ENCODE measurements at regions not wholly inside any gene's neighbourhood (a gene's known extent, or its start where the extent isn't known, plus 50 kb on each side); places are given as distances from the start of the nearest gene placed in this dataset.

DNA sequence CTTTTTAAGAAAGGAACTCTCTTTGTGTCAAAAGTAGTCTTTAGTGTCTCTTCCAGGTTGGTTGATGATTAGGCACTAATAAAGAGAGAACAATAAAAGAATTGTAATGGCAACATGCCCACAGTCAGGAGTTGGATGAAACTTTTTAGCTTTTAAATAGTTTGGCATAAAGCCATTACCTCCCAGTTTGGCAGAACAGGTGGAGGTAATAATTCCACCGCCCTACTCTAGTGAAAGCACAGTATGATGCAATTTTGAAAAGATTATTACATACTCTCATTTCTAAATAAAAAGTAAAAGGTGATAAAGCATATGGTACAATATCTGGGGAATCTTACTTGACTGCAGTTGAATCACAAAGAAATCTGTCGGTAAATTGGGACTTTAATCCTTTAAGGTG is 497.6 kb downstream of the SUCLA2 start:
- intact Hi-C loops (cut with DNase I): no loop called here
- DNase-seq: no peak
- no peak overlapping the region for H3K27ac ChIP-seq

DNA sequence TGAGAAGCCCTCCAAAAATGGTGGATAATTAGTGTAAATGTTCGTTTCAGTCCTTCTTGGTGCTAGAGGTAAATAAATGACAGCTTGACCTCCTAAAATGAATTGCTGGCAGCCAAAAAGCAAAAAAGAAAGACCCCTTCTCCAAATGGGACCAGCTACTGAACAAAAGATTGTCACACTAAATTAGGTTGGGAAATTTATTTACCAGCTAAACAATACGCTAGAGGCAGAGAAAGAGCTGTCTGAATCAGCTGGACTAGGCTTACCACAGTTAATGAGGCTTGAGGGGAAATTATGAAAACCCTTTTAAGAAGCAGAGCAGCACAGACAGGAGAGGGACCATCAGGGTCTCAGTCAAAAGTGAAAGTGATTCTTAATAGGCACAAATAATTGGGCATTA is 498.9 kb downstream of the SUCLA2 start:
- intact Hi-C loops (cut with DNase I): no loop called here
- Histone ChIP-seq H3K4me1 (no peaks in the 10 kb centered on the region), H3K27me3 (no peaks in the 10 kb centered on the region), H3K4me3 (no peak overlapping the region), H3K9me3 (no peaks in the 10 kb centered on the region), H3K36me3 (no peaks in the 10 kb centered on the region), H3K9ac (ENCODE audit: low read depth in 2 of 2, low read length in 2 of 2) (no peak overlapping the region), H3K27ac (no peak overlapping the region)
- TF ChIP-seq, protein P1, sequence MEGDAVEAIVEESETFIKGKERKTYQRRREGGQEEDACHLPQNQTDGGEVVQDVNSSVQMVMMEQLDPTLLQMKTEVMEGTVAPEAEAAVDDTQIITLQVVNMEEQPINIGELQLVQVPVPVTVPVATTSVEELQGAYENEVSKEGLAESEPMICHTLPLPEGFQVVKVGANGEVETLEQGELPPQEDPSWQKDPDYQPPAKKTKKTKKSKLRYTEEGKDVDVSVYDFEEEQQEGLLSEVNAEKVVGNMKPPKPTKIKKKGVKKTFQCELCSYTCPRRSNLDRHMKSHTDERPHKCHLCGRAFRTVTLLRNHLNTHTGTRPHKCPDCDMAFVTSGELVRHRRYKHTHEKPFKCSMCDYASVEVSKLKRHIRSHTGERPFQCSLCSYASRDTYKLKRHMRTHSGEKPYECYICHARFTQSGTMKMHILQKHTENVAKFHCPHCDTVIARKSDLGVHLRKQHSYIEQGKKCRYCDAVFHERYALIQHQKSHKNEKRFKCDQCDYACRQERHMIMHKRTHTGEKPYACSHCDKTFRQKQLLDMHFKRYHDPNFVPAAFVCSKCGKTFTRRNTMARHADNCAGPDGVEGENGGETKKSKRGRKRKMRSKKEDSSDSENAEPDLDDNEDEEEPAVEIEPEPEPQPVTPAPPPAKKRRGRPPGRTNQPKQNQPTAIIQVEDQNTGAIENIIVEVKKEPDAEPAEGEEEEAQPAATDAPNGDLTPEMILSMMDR (IDR thresholded peaks at IDR 0.05): no peak
- no peak for DNase-seq

More for the DNA sequence above, 497.6 kb downstream of the SUCLA2 start:
- no peaks in the 10 kb centered on the region for H3K9me3 ChIP-seq
- H3K4me3 ChIP-seq: no peak overlapping the region
- H3K36me3 ChIP-seq: no peaks in the 10 kb centered on the region
- H3K27me3 ChIP-seq: no peaks in the 10 kb centered on the region
- H3K9ac ChIP-seq (ENCODE audit: low read depth in 2 of 2, low read length in 2 of 2): no peak overlapping the region
- TF ChIP-seq, protein P1 (IDR thresholded peaks at IDR 0.05): no peak
- H3K4me1 ChIP-seq: no peaks in the 10 kb centered on the region

DNA sequence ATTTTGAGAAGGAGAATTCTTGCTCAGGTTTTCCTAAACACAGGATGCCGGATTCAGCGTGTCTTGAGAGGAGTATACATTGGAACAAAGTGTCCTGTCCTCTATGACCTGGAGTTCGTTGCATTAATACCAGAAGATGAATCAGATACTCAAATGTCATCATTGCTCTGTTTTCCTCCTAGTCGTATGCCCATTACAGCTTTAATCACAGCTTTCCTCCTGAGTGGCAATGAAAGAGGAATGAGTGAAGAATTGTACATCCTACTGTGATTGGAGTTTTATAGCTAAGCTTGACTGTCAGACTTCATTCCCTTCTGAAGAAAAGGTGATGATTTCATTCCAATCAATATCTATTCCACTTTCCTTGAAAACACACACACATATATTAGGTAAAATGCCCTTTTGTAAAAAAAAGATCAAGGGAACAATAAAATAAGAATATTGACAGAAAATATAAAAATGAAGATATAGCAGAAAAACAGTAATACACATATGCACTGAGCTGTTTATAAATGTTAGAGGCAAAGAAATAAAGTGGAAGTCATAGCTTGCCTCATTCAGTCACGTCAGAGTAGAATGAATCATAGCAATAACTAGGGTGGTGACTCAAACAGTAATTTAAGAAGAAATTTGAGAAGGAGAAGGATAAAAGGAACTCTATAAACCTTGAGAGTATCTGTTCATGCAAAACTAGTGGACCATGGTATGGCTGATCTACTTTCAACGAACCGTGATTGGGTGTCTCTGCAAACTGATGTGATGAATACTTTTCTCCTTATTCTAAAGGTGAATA is 501.5 kb downstream of the SUCLA2 start:
- DNase-seq: no peak
- no peaks in the 10 kb centered on the region for H3K27me3 ChIP-seq
- no peaks in the 10 kb centered on the region for H3K9me3 ChIP-seq
- H3K27ac ChIP-seq: no peak overlapping the region
- TF ChIP-seq, protein P1 (IDR thresholded peaks at IDR 0.05): no peak
- H3K36me3 ChIP-seq: no peaks in the 10 kb centered on the region
- H3K9ac ChIP-seq (ENCODE audit: low read depth in 2 of 2, low read length in 2 of 2): no peak overlapping the region
- intact Hi-C loops (cut with DNase I): no loop called here
- H3K4me3 ChIP-seq: no peak overlapping the region
- no peaks in the 10 kb centered on the region for H3K4me1 ChIP-seq

DNA sequence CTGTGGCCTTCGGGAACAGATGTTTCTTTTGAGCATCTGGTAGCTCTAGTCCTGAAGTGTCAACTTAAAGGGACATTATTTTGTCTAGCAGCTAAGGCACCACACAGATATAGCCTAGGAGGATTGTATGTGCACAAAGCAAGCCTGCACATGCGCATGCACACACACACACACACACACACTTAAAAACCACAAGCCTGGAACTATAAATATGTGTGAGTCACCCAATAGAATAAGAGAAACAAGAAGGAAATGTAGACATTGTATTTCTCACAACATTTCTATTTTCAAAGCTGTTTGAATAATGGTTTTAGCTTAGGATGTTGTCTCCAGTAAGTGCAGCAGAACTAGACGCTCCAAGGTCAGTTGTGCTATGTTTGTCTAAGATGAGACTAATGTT is 516.5 kb downstream of the SUCLA2 start:
- TF ChIP-seq, protein P1 (IDR thresholded peaks at IDR 0.05): no peak
- Histone ChIP-seq H3K27me3 (no peaks in the 10 kb centered on the region), H3K27ac (no peak overlapping the region), H3K36me3 (no peaks in the 10 kb centered on the region), H3K9ac (ENCODE audit: low read depth in 2 of 2, low read length in 2 of 2) (no peak overlapping the region), H3K4me3 (no peak overlapping the region), H3K4me1 (no peaks in the 10 kb centered on the region), H3K9me3 (no peaks in the 10 kb centered on the region)
- no peak for DNase-seq
- intact Hi-C loops (cut with DNase I): no loop called here

DNA sequence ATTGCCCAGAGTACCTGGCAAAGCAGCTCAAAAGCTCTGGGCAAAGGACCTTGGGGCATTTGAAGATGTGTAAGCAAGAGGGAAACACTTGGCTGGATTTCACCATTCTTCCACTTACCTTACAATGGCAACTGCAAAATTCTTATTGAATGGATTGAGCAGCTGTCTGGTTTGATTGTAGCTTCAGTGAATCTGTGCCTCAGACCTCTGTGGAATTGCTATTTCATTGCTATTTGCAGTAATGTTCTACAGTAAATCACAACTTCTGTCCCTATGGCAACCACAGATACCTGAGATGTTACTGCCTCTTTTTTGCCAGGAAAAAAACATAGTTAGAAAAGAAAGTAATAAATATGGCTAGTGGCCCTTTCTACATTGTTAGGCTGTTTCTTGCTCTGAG is 519.5 kb downstream of the SUCLA2 start:
- Histone ChIP-seq H3K4me3 (no peak overlapping the region), H3K36me3 (no peaks in the 10 kb centered on the region), H3K4me1 (no peaks in the 10 kb centered on the region), H3K27ac (no peak overlapping the region), H3K9me3 (no peaks in the 10 kb centered on the region), H3K27me3 (no peaks in the 10 kb centered on the region), H3K9ac (ENCODE audit: low read depth in 2 of 2, low read length in 2 of 2) (no peak overlapping the region)
- TF ChIP-seq, protein P1 (IDR thresholded peaks at IDR 0.05): no peak
- no peak for DNase-seq
- intact Hi-C loops (cut with DNase I): no loop called here

Measured in colonic mucosa (tissue), 4 donors.